ENCODE measurements at regions not wholly inside any gene's neighbourhood (a gene's known extent, or its start where the extent isn't known, plus 50 kb on each side); places are given as distances from the start of the nearest gene placed in this dataset.
"Not testable (repeated sequence)": the region's sequence is repeated elsewhere in the genome, so short reads cannot be mapped to it uniquely, and the experiment has no call there.

GRCh38 chr13:31587698-31588266, 151.5 kb upstream of the RXFP2 start:
- Mint-ChIP-seq H3K4me3 (no peak overlapping the region), H3K9me3 (peaks cover 21% of the 10 kb centered on the region), H3K36me3 (ENCODE audit: low read depth) (no peaks in the 10 kb centered on the region), H3K27me3 (no peaks in the 10 kb centered on the region), H3K4me1 (ENCODE audit: low read depth) (no peaks in the 10 kb centered on the region), H3K27ac (no peak overlapping the region)
- intact Hi-C loops (cut with micrococcal nuclease): no loop called here

DNA sequence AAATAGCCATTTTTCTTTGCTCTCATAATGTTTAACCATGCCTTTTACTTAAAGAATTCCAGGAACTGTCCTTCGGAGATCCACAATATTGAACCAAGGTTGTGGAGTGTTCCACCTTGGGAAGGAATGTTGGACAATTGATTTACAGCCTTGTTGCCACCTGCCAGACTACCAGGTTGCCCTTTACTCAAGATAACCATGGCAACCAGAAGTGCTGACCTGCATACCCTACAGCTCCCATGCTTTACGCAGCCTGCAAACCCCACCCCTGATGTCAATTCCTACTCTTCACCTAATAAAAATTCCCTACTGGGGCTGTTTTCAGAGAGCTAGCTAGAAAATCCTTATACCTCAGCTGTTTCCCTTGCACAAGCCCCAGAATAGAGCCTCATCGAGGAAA, 151.0 kb upstream of the RXFP2 start:
- H3K4me3 Mint-ChIP-seq: no peak overlapping the region
- no peaks in the 10 kb centered on the region for H3K36me3 Mint-ChIP-seq (ENCODE audit: low read depth)
- H3K27me3 Mint-ChIP-seq: no peaks in the 10 kb centered on the region
- peaks cover 15% of the 10 kb centered on the region for H3K9me3 Mint-ChIP-seq
- no peaks in the 10 kb centered on the region for H3K4me1 Mint-ChIP-seq (ENCODE audit: low read depth)
- intact Hi-C loops (cut with micrococcal nuclease): no loop called here
- no peak overlapping the region for H3K27ac Mint-ChIP-seq

- H3K4me1 Mint-ChIP-seq (ENCODE audit: low read depth): no peaks in the 10 kb centered on the region
- H3K9me3 Mint-ChIP-seq: peaks cover 14% of the 10 kb centered on the region
- H3K4me3 Mint-ChIP-seq: no peak overlapping the region
- no peaks in the 10 kb centered on the region for H3K27me3 Mint-ChIP-seq
- intact Hi-C loops (cut with micrococcal nuclease): no loop called here
- no peaks in the 10 kb centered on the region for H3K36me3 Mint-ChIP-seq (ENCODE audit: low read depth)
- no peak overlapping the region for H3K27ac Mint-ChIP-seq
Observed at GRCh38 chr13:31588893-31589292, 150.4 kb upstream of the RXFP2 start.

- Mint-ChIP-seq H3K4me3 (no peak overlapping the region), H3K4me1 (ENCODE audit: low read depth) (no peaks in the 10 kb centered on the region), H3K36me3 (ENCODE audit: low read depth) (no peaks in the 10 kb centered on the region), H3K27me3 (peaks cover under 1% of the 10 kb centered on the region), H3K9me3 (no peaks in the 10 kb centered on the region), H3K27ac (no peak overlapping the region)
- intact Hi-C loops (cut with micrococcal nuclease): no loop called here
Observed at GRCh38 chr13:31591642-31592233, 147.6 kb upstream of the RXFP2 start.

GRCh38 chr13:31594056-31594455, 145.3 kb upstream of the RXFP2 start:
- Mint-ChIP-seq H3K4me1 (ENCODE audit: low read depth) (no peaks in the 10 kb centered on the region), H3K36me3 (ENCODE audit: low read depth) (no peaks in the 10 kb centered on the region), H3K27ac (no peak overlapping the region), H3K4me3 (no peak overlapping the region), H3K27me3 (peaks cover 3% of the 10 kb centered on the region), H3K9me3 (no peaks in the 10 kb centered on the region)
- intact Hi-C loops (cut with micrococcal nuclease): no loop called here

DNA sequence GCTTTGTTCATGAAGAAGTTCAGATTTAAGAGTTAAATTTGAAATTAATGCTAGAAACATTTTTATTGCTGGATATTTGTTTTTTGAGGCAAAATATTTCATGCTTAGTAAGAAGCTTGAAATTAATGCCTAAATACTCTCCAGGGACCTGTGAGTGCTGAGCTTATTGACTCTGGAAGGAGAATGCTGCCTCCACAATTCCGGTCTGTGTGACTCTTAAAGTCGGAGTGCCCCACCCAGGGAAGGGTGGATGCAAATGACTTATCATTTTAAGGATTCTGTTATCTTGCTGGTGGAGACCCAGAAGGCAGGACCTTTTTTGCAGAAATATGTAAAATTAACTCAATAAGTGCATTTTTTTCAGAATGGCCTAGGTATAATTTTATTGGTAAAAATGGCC, 143.8 kb upstream of the RXFP2 start:
- Mint-ChIP-seq H3K4me3 (no peak overlapping the region), H3K36me3 (ENCODE audit: low read depth) (no peaks in the 10 kb centered on the region), H3K9me3 (no peaks in the 10 kb centered on the region), H3K27ac (no peak overlapping the region), H3K27me3 (peaks cover 3% of the 10 kb centered on the region), H3K4me1 (ENCODE audit: low read depth) (no peaks in the 10 kb centered on the region)
- intact Hi-C loops (cut with micrococcal nuclease): no loop called here

DNA sequence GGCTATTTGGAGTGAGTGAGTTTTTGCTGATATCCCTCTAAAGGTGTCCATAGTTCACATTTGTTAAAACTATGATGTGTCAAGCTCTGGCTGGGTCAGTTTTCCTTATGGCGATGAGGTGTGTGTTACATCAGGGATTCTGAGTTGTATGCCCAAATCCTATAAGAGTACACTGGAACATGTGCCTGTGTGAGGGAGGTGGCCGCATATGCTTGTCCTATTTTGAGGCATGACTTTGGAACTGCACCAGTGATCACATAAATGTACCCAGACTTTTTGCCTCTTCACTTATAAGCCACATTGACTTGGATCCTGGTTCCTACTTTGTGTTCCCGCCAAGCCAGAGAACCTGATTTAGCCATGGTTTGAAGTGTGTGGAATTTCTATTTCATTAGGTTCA, 140.3 kb upstream of the RXFP2 start:
- H3K4me1 Mint-ChIP-seq (ENCODE audit: low read depth): no peaks in the 10 kb centered on the region
- no peak overlapping the region for H3K4me3 Mint-ChIP-seq
- H3K36me3 Mint-ChIP-seq (ENCODE audit: low read depth): no peaks in the 10 kb centered on the region
- peaks cover 3% of the 10 kb centered on the region for H3K27me3 Mint-ChIP-seq
- intact Hi-C loops (cut with micrococcal nuclease): no loop called here
- no peaks in the 10 kb centered on the region for H3K9me3 Mint-ChIP-seq
- H3K27ac Mint-ChIP-seq: no peak overlapping the region

DNA sequence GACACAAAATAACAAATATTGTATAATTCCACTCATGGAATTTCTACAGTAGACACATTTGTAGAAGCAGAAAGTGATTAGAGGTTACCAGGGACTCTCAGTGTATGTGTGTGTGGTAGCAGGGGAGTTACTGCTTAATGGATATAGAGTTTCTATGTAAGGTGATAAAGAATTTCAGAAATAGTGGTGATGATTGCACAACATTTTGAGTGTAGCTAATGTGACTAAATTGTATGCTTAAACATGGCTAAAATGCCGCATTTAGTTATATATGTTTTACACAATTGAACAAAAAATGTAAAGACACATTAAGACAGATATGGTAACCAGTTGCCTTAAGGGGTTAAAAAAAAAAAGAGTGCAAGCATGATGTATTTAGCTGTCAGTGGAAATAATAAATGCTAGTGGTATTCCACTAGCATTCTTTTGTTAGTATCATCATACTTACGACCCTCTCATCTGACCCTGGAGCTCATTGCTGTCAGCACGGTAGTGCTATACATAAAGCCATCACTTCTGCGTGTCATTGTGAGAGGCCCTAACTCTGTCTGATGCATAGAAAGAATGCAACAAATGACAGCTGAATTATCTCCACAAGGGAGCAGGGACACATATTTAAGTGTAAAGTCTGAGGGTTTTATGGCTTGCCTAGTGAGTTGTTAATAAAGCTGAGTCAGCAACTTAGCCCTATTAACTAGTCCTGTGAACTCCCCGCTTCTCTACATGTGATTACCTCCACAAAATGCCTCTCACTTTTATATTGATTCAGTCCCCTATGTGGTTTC, 134.1 kb upstream of the RXFP2 start:
- Mint-ChIP-seq H3K36me3 (ENCODE audit: low read depth) (no peaks in the 10 kb centered on the region), H3K27ac (no peak overlapping the region), H3K27me3 (no peaks in the 10 kb centered on the region), H3K9me3 (peaks cover 7% of the 10 kb centered on the region), H3K4me1 (ENCODE audit: low read depth) (no peaks in the 10 kb centered on the region), H3K4me3 (no peak overlapping the region)
- intact Hi-C loops (cut with micrococcal nuclease): no loop called here

GRCh38 chr13:31607531-31607930, 131.8 kb upstream of the RXFP2 start:
- H3K4me1 Mint-ChIP-seq (ENCODE audit: low read depth); intact Hi-C loops (cut with micrococcal nuclease); H3K27me3 Mint-ChIP-seq; H3K27ac Mint-ChIP-seq; H3K9me3 Mint-ChIP-seq; H3K4me3 Mint-ChIP-seq; H3K36me3 Mint-ChIP-seq (ENCODE audit: low read depth): not testable (repeated sequence)

DNA sequence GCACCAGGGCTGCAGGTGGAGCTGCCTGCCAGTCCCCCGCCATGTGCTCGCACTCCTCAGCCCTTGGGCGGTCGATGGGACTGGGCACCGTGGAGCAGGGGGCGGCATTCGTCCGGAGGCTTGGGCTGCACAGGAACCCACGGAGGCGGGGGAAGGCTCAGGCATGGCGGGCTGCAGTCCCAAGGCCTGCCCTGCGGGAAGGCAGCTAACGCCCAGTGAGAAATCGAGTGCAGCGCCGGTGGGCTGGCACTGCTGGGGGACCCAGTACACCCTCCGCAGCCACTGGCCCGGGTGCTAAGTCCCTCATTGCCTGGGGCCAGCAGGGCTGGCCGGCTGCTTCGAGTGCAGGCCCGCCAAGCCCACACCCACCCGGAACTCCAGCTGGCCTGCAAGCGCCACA, 130.5 kb upstream of the RXFP2 start:
- H3K27ac Mint-ChIP-seq; intact Hi-C loops (cut with micrococcal nuclease); H3K27me3 Mint-ChIP-seq; H3K36me3 Mint-ChIP-seq (ENCODE audit: low read depth); H3K4me1 Mint-ChIP-seq (ENCODE audit: low read depth); H3K4me3 Mint-ChIP-seq: not testable (repeated sequence)
- H3K9me3 Mint-ChIP-seq: peaks cover 14% of the 10 kb centered on the region

DNA sequence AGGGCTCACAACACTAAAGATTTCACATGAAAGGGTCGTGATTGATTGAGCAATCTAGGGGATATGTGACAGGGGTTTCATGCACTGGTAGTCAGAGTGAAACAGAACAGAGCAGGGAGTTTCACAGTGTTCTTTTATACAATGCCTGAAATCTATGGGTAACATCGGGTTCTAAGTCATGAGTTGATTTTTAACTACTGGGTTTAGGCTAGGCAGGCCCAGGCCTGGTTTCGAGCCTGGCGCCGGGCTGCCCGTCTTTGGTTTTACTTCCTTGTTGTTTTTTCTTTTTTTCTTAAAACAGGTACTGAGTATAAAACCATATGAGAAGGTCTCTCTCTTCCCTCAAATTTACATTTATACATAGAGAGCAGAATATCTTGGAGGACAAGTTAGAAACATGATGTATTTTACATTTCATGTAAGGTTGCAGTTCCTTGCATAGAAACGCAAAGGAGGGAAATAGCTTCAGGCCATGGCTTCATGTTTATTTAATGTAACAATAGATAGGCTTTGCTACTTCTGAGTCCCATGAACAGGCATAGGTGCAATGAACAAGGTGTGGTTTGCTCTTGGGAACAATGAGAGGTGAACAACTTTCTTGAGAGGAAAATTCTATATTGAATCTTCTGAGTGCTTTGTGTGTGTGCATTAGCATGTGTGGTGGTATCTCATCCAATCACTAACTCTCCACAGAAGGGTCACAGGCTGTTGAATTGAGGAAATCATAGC, 128.9 kb upstream of the RXFP2 start:
- Mint-ChIP-seq H3K36me3 (ENCODE audit: low read depth) (no peaks in the 10 kb centered on the region), H3K27me3 (no peaks in the 10 kb centered on the region), H3K4me3 (no peak overlapping the region), H3K27ac (no peak overlapping the region), H3K4me1 (ENCODE audit: low read depth) (no peaks in the 10 kb centered on the region), H3K9me3 (peaks cover 25% of the 10 kb centered on the region)
- intact Hi-C loops (cut with micrococcal nuclease): no loop called here

DNA sequence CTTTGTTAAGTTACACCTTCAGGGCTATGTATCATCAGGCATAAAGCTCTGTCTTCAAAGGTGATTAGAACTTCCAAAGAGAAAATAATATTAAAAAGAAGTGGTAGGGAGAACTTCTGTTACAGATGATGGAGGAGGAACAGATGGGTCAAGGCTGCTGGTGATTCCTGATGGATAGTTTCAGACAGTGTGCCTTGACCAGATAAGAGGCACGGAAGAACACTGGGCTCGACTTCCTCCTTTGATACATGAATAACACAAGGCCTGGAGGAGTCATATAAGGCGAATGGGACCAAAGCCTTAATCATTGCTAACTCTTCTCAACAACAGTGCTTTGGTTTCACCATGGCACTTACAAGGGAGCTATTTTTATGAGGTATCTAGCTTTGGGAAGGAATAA, 128.1 kb upstream of the RXFP2 start:
- Mint-ChIP-seq H3K27me3 (no peaks in the 10 kb centered on the region), H3K4me1 (ENCODE audit: low read depth) (no peaks in the 10 kb centered on the region), H3K9me3 (peaks cover 25% of the 10 kb centered on the region), H3K27ac (no peak overlapping the region), H3K4me3 (no peak overlapping the region), H3K36me3 (ENCODE audit: low read depth) (no peaks in the 10 kb centered on the region)
- intact Hi-C loops (cut with micrococcal nuclease): no loop called here

DNA sequence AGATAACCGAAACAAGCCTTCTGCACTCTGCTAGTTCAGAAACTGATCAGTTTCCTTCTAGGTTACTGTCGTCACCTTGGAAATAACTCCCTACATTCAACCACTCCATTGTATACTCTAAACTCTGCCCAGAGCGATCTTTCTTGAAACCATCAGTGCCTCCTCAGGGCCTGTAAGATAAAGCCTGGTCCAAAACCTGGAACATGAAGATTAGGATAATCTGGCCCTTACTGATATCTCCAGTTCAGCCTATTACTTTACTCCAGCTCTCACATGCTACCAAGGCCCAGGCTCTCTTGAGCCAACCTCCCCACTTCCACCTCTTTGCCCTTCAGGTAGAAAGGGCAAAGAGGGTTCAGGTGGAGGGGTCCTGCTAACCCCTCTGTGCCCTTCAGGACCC, 125.3 kb upstream of the RXFP2 start:
- H3K27me3 Mint-ChIP-seq: no peaks in the 10 kb centered on the region
- peaks cover 25% of the 10 kb centered on the region for H3K9me3 Mint-ChIP-seq
- H3K4me1 Mint-ChIP-seq (ENCODE audit: low read depth): no peaks in the 10 kb centered on the region
- H3K4me3 Mint-ChIP-seq: no peak overlapping the region
- intact Hi-C loops (cut with micrococcal nuclease): no loop called here
- H3K36me3 Mint-ChIP-seq (ENCODE audit: low read depth): no peaks in the 10 kb centered on the region
- no peak overlapping the region for H3K27ac Mint-ChIP-seq

- no peaks in the 10 kb centered on the region for H3K27me3 Mint-ChIP-seq
- H3K4me3 Mint-ChIP-seq: no peak overlapping the region
- intact Hi-C loops (cut with micrococcal nuclease): no loop called here
- H3K27ac Mint-ChIP-seq: no peak overlapping the region
- H3K9me3 Mint-ChIP-seq: peaks cover 23% of the 10 kb centered on the region
- no peaks in the 10 kb centered on the region for H3K36me3 Mint-ChIP-seq (ENCODE audit: low read depth)
- H3K4me1 Mint-ChIP-seq (ENCODE audit: low read depth): no peaks in the 10 kb centered on the region
Observed at GRCh38 chr13:31614704-31615103, 124.6 kb upstream of the RXFP2 start.
